ENCODE measurements at regions not wholly inside any gene's neighbourhood (a gene's known extent, or its start where the extent isn't known, plus 50 kb on each side); places are given as distances from the start of the nearest gene placed in this dataset.
"Not testable (repeated sequence)": the region's sequence is repeated elsewhere in the genome, so short reads cannot be mapped to it uniquely, and the experiment has no call there.

- DNase-seq (ENCODE audit: low read depth, low spot score): no peak
- in situ Hi-C loops (cut with HindIII; ENCODE audit: low pct_unique_long_range_greater_than_20kb, low sequenced_read_pairs): no loop called here
Measured at GRCh38 chr2:163951312-163951711, 215.5 kb upstream of the FIGN start.

GRCh38 chr2:163949693-163950092 lies 213.9 kb upstream of the FIGN start:
- in situ Hi-C loops (cut with HindIII; ENCODE audit: low pct_unique_long_range_greater_than_20kb, low sequenced_read_pairs): no loop called here
- no peak for DNase-seq (ENCODE audit: low read depth, low spot score)

- DNase-seq (ENCODE audit: low read depth, low spot score): no peak
Measured at GRCh38 chr2:163944347-163944737, 208.5 kb upstream of the FIGN start.

GRCh38 chr2:163943403-163944346 lies 207.9 kb upstream of the FIGN start:
- DNase-seq (ENCODE audit: low read depth, low spot score): peak; percentile 92
- in situ Hi-C loops (cut with HindIII; ENCODE audit: low pct_unique_long_range_greater_than_20kb, low sequenced_read_pairs): no loop called here

More at GRCh38 chr2:163944347-163944737, 208.5 kb upstream of the FIGN start:
- in situ Hi-C loops (cut with HindIII; ENCODE audit: low pct_unique_long_range_greater_than_20kb, low sequenced_read_pairs): no loop called here

- no peak for DNase-seq (ENCODE audit: low read depth, low spot score)
- in situ Hi-C loops (cut with HindIII; ENCODE audit: low pct_unique_long_range_greater_than_20kb, low sequenced_read_pairs): no loop called here
Measured at GRCh38 chr2:163934131-163934530, 198.3 kb upstream of the FIGN start.

GRCh38 chr2:163919717-163920116 lies 183.9 kb upstream of the FIGN start:
- in situ Hi-C loops (cut with HindIII; ENCODE audit: low pct_unique_long_range_greater_than_20kb, low sequenced_read_pairs): no loop called here
- DNase-seq (ENCODE audit: low read depth, low spot score): no peak

- DNase-seq (ENCODE audit: low read depth, low spot score); in situ Hi-C loops (cut with HindIII; ENCODE audit: low pct_unique_long_range_greater_than_20kb, low sequenced_read_pairs): not testable (repeated sequence)
Measured at GRCh38 chr2:163914486-163914885, 178.7 kb upstream of the FIGN start.

GRCh38 chr2:163913532-163913944 lies 177.7 kb upstream of the FIGN start:
- in situ Hi-C loops (cut with HindIII; ENCODE audit: low pct_unique_long_range_greater_than_20kb, low sequenced_read_pairs); DNase-seq (ENCODE audit: low read depth, low spot score): not testable (repeated sequence)

- in situ Hi-C loops (cut with HindIII; ENCODE audit: low pct_unique_long_range_greater_than_20kb, low sequenced_read_pairs): no loop called here
- DNase-seq (ENCODE audit: low read depth, low spot score): no peak
Measured at GRCh38 chr2:163909411-163910080, 173.7 kb upstream of the FIGN start.

- in situ Hi-C loops (cut with HindIII; ENCODE audit: low pct_unique_long_range_greater_than_20kb, low sequenced_read_pairs): no loop called here
- DNase-seq (ENCODE audit: low read depth, low spot score): no peak
Measured at GRCh38 chr2:163906410-163906809, 170.6 kb upstream of the FIGN start.

- no peak for DNase-seq (ENCODE audit: low read depth, low spot score)
- in situ Hi-C loops (cut with HindIII; ENCODE audit: low pct_unique_long_range_greater_than_20kb, low sequenced_read_pairs): no loop called here
Measured at GRCh38 chr2:163897799-163898198, 162.0 kb upstream of the FIGN start.

GRCh38 chr2:163893444-163893843 lies 157.6 kb upstream of the FIGN start:
- DNase-seq (ENCODE audit: low read depth, low spot score); in situ Hi-C loops (cut with HindIII; ENCODE audit: low pct_unique_long_range_greater_than_20kb, low sequenced_read_pairs): not testable (repeated sequence)

GRCh38 chr2:163888591-163888990 lies 152.8 kb upstream of the FIGN start:
- in situ Hi-C loops (cut with HindIII; ENCODE audit: low pct_unique_long_range_greater_than_20kb, low sequenced_read_pairs): no loop called here

GRCh38 chr2:163887182-163887581 lies 151.4 kb upstream of the FIGN start:
- in situ Hi-C loops (cut with HindIII; ENCODE audit: low pct_unique_long_range_greater_than_20kb, low sequenced_read_pairs): no loop called here

More at GRCh38 chr2:163888591-163888990, 152.8 kb upstream of the FIGN start:
- no peak for DNase-seq (ENCODE audit: low read depth, low spot score)

GRCh38 chr2:163884416-163884815 lies 148.6 kb upstream of the FIGN start:
- in situ Hi-C loops (cut with HindIII; ENCODE audit: low pct_unique_long_range_greater_than_20kb, low sequenced_read_pairs): no loop called here
- DNase-seq (ENCODE audit: low read depth, low spot score): no peak

More at GRCh38 chr2:163887182-163887581, 151.4 kb upstream of the FIGN start:
- DNase-seq (ENCODE audit: low read depth, low spot score): no peak

GRCh38 chr2:163878718-163879117 lies 142.9 kb upstream of the FIGN start:
- DNase-seq (ENCODE audit: low read depth, low spot score): peak; percentile 60

GRCh38 chr2:163877316-163877715 lies 141.5 kb upstream of the FIGN start:
- in situ Hi-C loops (cut with HindIII; ENCODE audit: low pct_unique_long_range_greater_than_20kb, low sequenced_read_pairs): no loop called here
- DNase-seq (ENCODE audit: low read depth, low spot score): peak; percentile 15

More at GRCh38 chr2:163878718-163879117, 142.9 kb upstream of the FIGN start:
- in situ Hi-C loops (cut with HindIII; ENCODE audit: low pct_unique_long_range_greater_than_20kb, low sequenced_read_pairs): no loop called here

GRCh38 chr2:163863073-163863472 lies 127.3 kb upstream of the FIGN start:
- in situ Hi-C loops (cut with HindIII; ENCODE audit: low pct_unique_long_range_greater_than_20kb, low sequenced_read_pairs): no loop called here
- no peak for DNase-seq (ENCODE audit: low read depth, low spot score)
